T-helper 17 cell (primary cell): ENCODE measurements at regions not wholly inside any gene's neighbourhood (a gene's known extent, or its start where the extent isn't known, plus 50 kb on each side); places are given as distances from the start of the nearest gene placed in this dataset.
"Not testable (repeated sequence)": the region's sequence is repeated elsewhere in the genome, so short reads cannot be mapped to it uniquely, and the experiment has no call there.

Source experiments
- ATAC-seq: fragments of 150-1000 bp; cut with Tn5 transposase; 2 replicates; pipeline ENCODE4 v1.10.0; 2021; ENCODE audit warnings: mild to moderate bottlenecking, moderate library complexity
- DNase-seq, 3 donors: peaks; one replicate each; pipeline versions ENCODE4 v3.0.0 to v3.0.0-alpha.2; 2020 to 2021
- H3K9me3 ChIP-seq: one replicate; pipeline ENCODE4 v1.7.0; 2013; ENCODE audit warnings: low read length, mild to moderate bottlenecking; ENCODE audit not compliant: control insufficient read depth, poor library complexity, severe bottlenecking
- H3K27ac Mint-ChIP-seq: one replicate; pipeline ENCODE4 v1.8.0; 2022; ENCODE audit warnings: mild to moderate bottlenecking, moderate library complexity, mixed read lengths
- H3K27me3 Mint-ChIP-seq: one replicate; pipeline ENCODE4 v1.8.0; 2022; ENCODE audit warnings: mixed read lengths
- H3K36me3 Mint-ChIP-seq: one replicate; pipeline ENCODE4 v1.8.0; 2022; ENCODE audit warnings: low read depth, mixed read lengths
- H3K4me1 Mint-ChIP-seq: one replicate; pipeline ENCODE4 v1.8.0; 2022; ENCODE audit warnings: mild to moderate bottlenecking, mixed read lengths
- H3K4me3 Mint-ChIP-seq: one replicate; pipeline ENCODE4 v1.8.0; 2022; ENCODE audit warnings: mild to moderate bottlenecking, moderate library complexity, mixed read lengths

DNA sequence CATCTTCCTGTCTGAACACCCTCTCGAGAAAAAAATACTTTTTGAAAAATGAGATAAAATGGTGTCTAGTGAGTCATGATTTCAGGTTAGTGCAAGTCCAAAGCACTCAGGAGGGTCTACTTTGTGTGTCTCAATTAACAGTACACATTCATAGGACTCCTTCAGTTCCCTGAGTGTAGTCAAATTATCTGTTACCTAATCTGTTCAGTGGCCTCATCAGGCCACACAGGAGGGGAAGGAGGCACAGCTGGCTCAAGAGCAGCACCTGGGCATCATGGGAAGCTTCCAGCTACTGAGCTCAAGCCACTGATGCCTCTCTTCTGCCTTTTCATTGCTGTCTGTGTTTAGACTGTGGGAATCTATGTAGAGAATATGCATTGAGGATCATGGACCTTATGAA lies 341.4 kb upstream of the SGO1 start:
- no peak for ATAC-seq
- Mint-ChIP-seq H3K4me3 (no peak overlapping the region), H3K27me3 (no peaks in the 10 kb centered on the region), H3K36me3 (no peaks in the 10 kb centered on the region), H3K27ac (no peak overlapping the region), H3K4me1 (no peaks in the 10 kb centered on the region)
- DNase-seq, result no peak
- no peaks in the 10 kb centered on the region for H3K9me3 ChIP-seq

- H3K4me1 Mint-ChIP-seq, result no peaks in the 10 kb centered on the region
- DNase-seq, result no peak
- H3K27me3 Mint-ChIP-seq, result no peaks in the 10 kb centered on the region
- no peak overlapping the region for H3K27ac Mint-ChIP-seq
- no peak overlapping the region for H3K4me3 Mint-ChIP-seq
- no peaks in the 10 kb centered on the region for H3K36me3 Mint-ChIP-seq
- no peaks in the 10 kb centered on the region for H3K9me3 ChIP-seq
- ATAC-seq, result no peak
These were observed 338.3 kb upstream of the SGO1 start for GRCh38 chr3:20524328-20524727.

GRCh38 chr3:20523293-20523692 lies 337.3 kb upstream of the SGO1 start:
- H3K27me3 Mint-ChIP-seq, result no peaks in the 10 kb centered on the region
- H3K36me3 Mint-ChIP-seq, result no peaks in the 10 kb centered on the region
- ATAC-seq (no peak), DNase-seq (no peak)
- H3K27ac Mint-ChIP-seq, result no peak overlapping the region
- no peak overlapping the region for H3K4me3 Mint-ChIP-seq
- H3K9me3 ChIP-seq, result no peaks in the 10 kb centered on the region
- H3K4me1 Mint-ChIP-seq, result no peaks in the 10 kb centered on the region

GRCh38 chr3:20517316-20517715 lies 331.3 kb upstream of the SGO1 start:
- H3K4me1 Mint-ChIP-seq, H3K27me3 Mint-ChIP-seq, H3K27ac Mint-ChIP-seq, ATAC-seq, H3K4me3 Mint-ChIP-seq, H3K9me3 ChIP-seq, DNase-seq, H3K36me3 Mint-ChIP-seq: not testable (repeated sequence)

DNA sequence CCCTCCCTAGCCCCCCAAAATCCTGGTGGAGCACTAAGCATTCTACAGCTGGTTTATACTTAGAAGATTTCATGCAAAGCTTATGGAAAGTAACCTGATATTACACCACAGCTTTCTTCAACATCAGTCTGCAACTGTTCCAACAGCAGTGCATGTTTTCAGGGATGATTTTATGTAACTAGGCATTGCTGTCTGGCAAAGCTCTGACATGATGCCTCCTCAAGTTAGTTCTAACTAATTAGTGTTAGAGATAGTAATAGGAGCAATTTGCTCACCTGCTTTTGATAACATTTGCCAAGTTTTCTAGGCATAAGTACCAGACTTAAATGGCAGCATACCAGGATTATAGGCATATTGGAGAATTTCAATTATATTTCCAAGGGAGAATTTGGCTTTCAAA lies 330.3 kb upstream of the SGO1 start:
- DNase-seq, result no peak
- no peak overlapping the region for H3K27ac Mint-ChIP-seq
- ATAC-seq, result no peak
- no peak overlapping the region for H3K4me3 Mint-ChIP-seq
- no peaks in the 10 kb centered on the region for H3K4me1 Mint-ChIP-seq
- no peaks in the 10 kb centered on the region for H3K9me3 ChIP-seq
- H3K27me3 Mint-ChIP-seq, result no peaks in the 10 kb centered on the region
- H3K36me3 Mint-ChIP-seq, result no peaks in the 10 kb centered on the region

DNA sequence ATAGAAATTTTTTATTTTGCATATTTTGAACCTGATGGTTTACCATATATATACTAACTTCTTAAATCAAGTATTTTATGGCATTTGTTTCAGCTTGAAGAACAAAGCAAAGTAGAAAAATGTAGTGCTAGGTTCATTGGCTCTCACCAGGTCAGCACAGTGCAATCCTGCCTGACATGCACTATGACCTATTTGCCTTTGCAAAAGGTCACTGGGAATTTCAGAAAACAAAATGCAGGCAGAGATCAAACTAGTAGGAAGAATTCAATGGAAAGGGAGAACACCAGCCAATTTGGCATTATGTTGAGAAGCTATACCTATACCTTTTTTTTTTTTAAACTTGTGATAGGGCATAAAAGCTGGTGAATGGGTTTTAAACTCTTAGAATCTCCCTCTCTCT lies 329.8 kb upstream of the SGO1 start:
- no peak for DNase-seq
- Mint-ChIP-seq H3K27ac (no peak overlapping the region), H3K4me1 (no peaks in the 10 kb centered on the region), H3K36me3 (no peaks in the 10 kb centered on the region), H3K4me3 (no peak overlapping the region), H3K27me3 (no peaks in the 10 kb centered on the region)
- no peaks in the 10 kb centered on the region for H3K9me3 ChIP-seq
- no peak for ATAC-seq

DNA sequence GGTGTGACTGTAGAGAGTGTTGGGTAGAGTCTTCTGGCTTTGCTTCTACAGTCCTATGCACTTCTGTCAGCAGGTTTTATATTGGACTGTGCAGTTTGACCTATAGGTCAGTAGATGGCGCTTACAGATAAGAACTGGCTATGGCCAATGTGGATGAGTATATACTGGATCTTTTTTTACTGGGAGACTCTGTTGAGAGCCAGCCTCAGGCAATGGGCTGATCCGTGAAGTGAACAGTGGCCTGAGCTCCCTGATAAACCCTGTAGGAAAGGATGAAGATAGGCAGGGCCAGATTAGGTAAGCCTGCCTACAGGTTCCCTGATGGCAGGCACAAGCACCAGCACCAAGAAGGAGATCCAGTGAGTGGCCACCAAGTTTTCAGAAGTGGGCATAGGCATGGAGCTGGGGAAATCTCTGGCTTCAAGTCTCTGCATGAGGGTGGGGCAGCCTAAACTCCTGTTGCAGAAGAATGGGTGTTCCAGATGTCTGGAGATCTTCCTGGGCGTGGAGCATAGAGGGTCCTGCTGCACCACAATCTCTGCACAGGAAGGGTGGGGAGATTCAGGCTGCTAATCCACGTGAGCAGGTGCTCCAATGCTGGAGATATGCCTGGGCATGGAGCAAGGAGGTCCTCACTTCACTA lies 326.0 kb upstream of the SGO1 start:
- no peaks in the 10 kb centered on the region for H3K27me3 Mint-ChIP-seq
- no peak overlapping the region for H3K4me3 Mint-ChIP-seq
- no peak for DNase-seq
- H3K36me3 Mint-ChIP-seq, result no peaks in the 10 kb centered on the region
- no peaks in the 10 kb centered on the region for H3K4me1 Mint-ChIP-seq
- no peak for ATAC-seq
- no peaks in the 10 kb centered on the region for H3K9me3 ChIP-seq
- no peak overlapping the region for H3K27ac Mint-ChIP-seq

DNA sequence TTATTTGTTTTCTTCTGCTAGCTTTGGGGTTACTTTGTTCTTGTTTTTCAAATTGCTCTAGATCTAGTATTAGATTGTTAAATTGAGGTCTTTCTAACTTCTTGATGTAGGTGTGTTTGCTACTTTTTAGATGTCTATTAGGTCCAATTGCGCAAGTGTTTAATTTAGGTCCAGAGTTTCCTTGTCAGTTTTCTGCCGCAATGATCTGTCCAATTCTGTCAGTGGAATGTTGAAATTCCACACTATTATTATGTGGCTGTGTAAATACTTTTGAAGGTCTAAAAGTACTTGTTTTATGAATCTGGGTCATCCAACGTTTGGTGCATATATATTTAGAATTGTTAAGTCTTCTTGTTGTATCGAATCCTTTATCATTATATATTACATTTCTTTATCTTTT lies 324.4 kb upstream of the SGO1 start:
- Mint-ChIP-seq H3K36me3 (no peaks in the 10 kb centered on the region), H3K4me1 (no peaks in the 10 kb centered on the region), H3K4me3 (no peak overlapping the region), H3K27ac (no peak overlapping the region), H3K27me3 (no peaks in the 10 kb centered on the region)
- no peak for ATAC-seq
- no peak for DNase-seq
- no peaks in the 10 kb centered on the region for H3K9me3 ChIP-seq

- DNase-seq, result no peak
- Mint-ChIP-seq H3K27ac (no peak overlapping the region), H3K4me3 (no peak overlapping the region), H3K27me3 (no peaks in the 10 kb centered on the region), H3K4me1 (no peaks in the 10 kb centered on the region), H3K36me3 (no peaks in the 10 kb centered on the region)
- H3K9me3 ChIP-seq, result no peaks in the 10 kb centered on the region
- ATAC-seq, result no peak
These were observed 317.5 kb upstream of the SGO1 start for GRCh38 chr3:20503394-20504082.

DNA sequence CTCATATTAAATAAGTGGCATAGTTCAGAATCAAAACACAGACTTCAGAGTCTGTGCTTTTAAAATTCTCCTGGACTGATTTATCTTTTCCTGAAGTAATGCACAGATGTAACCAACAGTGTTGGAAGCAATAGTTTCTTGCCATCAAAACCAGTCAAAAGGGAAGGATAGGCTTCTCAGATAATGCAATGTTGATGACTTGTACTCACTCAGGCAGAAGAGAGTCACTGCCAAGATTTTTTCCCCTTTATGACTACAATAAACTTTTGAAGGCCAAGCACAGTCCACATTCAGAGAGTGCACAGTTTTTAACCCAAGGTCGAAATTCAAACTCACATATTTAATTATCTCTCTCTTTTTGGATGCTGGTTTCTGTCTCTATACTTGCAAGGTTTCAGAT lies 305.0 kb upstream of the SGO1 start:
- no peak overlapping the region for H3K27ac Mint-ChIP-seq

DNA sequence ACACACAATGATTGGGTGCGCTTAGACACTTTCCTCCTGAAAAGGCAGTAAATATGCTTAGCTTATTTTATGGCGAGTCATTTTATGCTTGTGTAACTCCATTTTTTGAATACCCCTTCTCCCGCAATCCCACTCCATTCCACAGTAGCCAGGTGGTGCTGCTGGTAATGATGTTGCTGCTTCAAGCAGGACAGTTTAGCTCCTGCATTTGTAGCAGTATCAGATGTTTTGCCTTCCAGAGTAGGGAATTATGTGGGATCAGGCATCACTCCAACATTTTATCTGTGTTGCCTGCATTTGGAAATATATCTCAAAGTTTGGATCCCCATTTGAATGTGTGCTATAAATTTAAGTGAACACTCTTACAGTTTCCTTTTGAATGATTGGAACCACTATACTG lies 302.1 kb upstream of the SGO1 start:
- no peaks in the 10 kb centered on the region for H3K36me3 Mint-ChIP-seq
- no peak overlapping the region for H3K27ac Mint-ChIP-seq
- no peak overlapping the region for H3K4me3 Mint-ChIP-seq
- H3K27me3 Mint-ChIP-seq, result no peaks in the 10 kb centered on the region
- no peak for ATAC-seq
- H3K9me3 ChIP-seq, result no peaks in the 10 kb centered on the region
- DNase-seq, result no peak
- no peaks in the 10 kb centered on the region for H3K4me1 Mint-ChIP-seq

More for the DNA sequence above, 305.0 kb upstream of the SGO1 start:
- DNase-seq (no peak), ATAC-seq (no peak)
- H3K9me3 ChIP-seq, result no peaks in the 10 kb centered on the region
- H3K36me3 Mint-ChIP-seq, result no peaks in the 10 kb centered on the region
- no peaks in the 10 kb centered on the region for H3K4me1 Mint-ChIP-seq
- no peaks in the 10 kb centered on the region for H3K27me3 Mint-ChIP-seq
- H3K4me3 Mint-ChIP-seq, result no peak overlapping the region

GRCh38 chr3:20484126-20484525 lies 298.1 kb upstream of the SGO1 start:
- H3K27me3 Mint-ChIP-seq, result no peaks in the 10 kb centered on the region
- no peak overlapping the region for H3K27ac Mint-ChIP-seq
- no peak overlapping the region for H3K4me3 Mint-ChIP-seq

GRCh38 chr3:20482350-20482749 lies 296.3 kb upstream of the SGO1 start:
- Mint-ChIP-seq H3K27ac (no peak overlapping the region), H3K27me3 (no peaks in the 10 kb centered on the region), H3K36me3 (peaks cover 2% of the 10 kb centered on the region), H3K4me1 (no peaks in the 10 kb centered on the region), H3K4me3 (no peak overlapping the region)
- DNase-seq (no peak), ATAC-seq (no peak)
- H3K9me3 ChIP-seq, result no peaks in the 10 kb centered on the region

More at GRCh38 chr3:20484126-20484525, 298.1 kb upstream of the SGO1 start:
- ATAC-seq (no peak), DNase-seq (no peak)
- H3K4me1 Mint-ChIP-seq, result no peaks in the 10 kb centered on the region
- no peaks in the 10 kb centered on the region for H3K9me3 ChIP-seq
- peaks cover 2% of the 10 kb centered on the region for H3K36me3 Mint-ChIP-seq

- Mint-ChIP-seq H3K36me3 (peaks cover 2% of the 10 kb centered on the region), H3K4me3 (no peak overlapping the region), H3K4me1 (no peaks in the 10 kb centered on the region), H3K27ac (no peak overlapping the region), H3K27me3 (no peaks in the 10 kb centered on the region)
- ATAC-seq (no peak), DNase-seq (no peak)
- H3K9me3 ChIP-seq, result no peaks in the 10 kb centered on the region
These were observed 294.9 kb upstream of the SGO1 start for GRCh38 chr3:20480786-20481365.
